SK-N-SH treated with all-trans-retinoic acid at 6 μM for 48 hours (cell line): ENCODE measurements at regions not wholly inside any gene's neighbourhood (a gene's known extent, or its start where the extent isn't known, plus 50 kb on each side); places are given as distances from the start of the nearest gene placed in this dataset.

Experiments used
- CSDC2 ChIP-seq: fragments of 250-450 bp; sonication (Bioruptor Pico); IDR thresholded peaks from 2 replicates; pipeline ENCODE4 v1.5.0; 2020; ENCODE audit warnings: mild to moderate bottlenecking, moderate library complexity
- ESRRG ChIP-seq: fragments of 250-450 bp; sonication (Bioruptor Pico); IDR thresholded peaks from 2 replicates; pipeline ENCODE4 v1.6.1; 2021; ENCODE audit warnings: mild to moderate bottlenecking
- PATZ1 ChIP-seq: fragments of 250-450 bp; sonication (Bioruptor Pico); IDR thresholded peaks from 2 replicates; pipeline ENCODE4 v1.8.0; 2020; ENCODE audit warnings: mild to moderate bottlenecking, moderate library complexity, borderline replicate concordance
- TSHZ2 ChIP-seq: fragments of 250-450 bp; sonication (Bioruptor Pico); IDR thresholded peaks from 2 replicates; pipeline ENCODE4 v1.5.0; 2020; ENCODE audit warnings: mild to moderate bottlenecking, moderate library complexity
- ZFP3 ChIP-seq: fragments of 250-450 bp; sonication (Bioruptor Pico); IDR thresholded peaks from 2 replicates; pipeline ENCODE4 v1.5.0; 2020; ENCODE audit warnings: mild to moderate bottlenecking, moderate library complexity
- ZFP30 ChIP-seq: fragments of 450-650 bp; formaldehyde crosslinking; IDR thresholded peaks from 2 replicates; pipeline ENCODE4 v1.5.0; 2022; ENCODE audit warnings: mild to moderate bottlenecking, moderate library complexity
- ZNF565 ChIP-seq: fragments of 450-650 bp; formaldehyde crosslinking; conservative IDR thresholded peaks from 2 replicates; pipeline ENCODE4 v1.5.0; 2020; ENCODE audit warnings: low read depth, mild to moderate bottlenecking, moderate library complexity
- ZNF70 ChIP-seq: fragments of 450-650 bp; formaldehyde crosslinking; IDR thresholded peaks from 2 replicates; pipeline ENCODE4 v1.5.0; 2020; ENCODE audit warnings: mild to moderate bottlenecking, moderate library complexity
- TF ChIP-seq, protein P1 (sequence below): fragments of 250-450 bp; sonication (Bioruptor Pico); IDR thresholded peaks from 2 replicates; pipeline ENCODE4 v1.8.0; 2021; ENCODE audit warnings: low read depth, mild to moderate bottlenecking, moderate library complexity, borderline replicate concordance
- TF ChIP-seq, protein P2 (sequence below): fragments of 250-450 bp; sonication (Bioruptor Pico); IDR thresholded peaks from 2 replicates; pipeline ENCODE4 v1.5.1; 2021; ENCODE audit warnings: mild to moderate bottlenecking, moderate library complexity

- TF ChIP-seq ZNF565 (no peak), PATZ1 (CRISPR knock-in tag) (no peak), TSHZ2 (no peak), ZNF70 (no peak), ZFP30 (CRISPR knock-in tag) (no peak), ESRRG (CRISPR knock-in tag) (no peak), ZFP3 (CRISPR knock-in tag) (no peak), CSDC2 (CRISPR knock-in tag) (no peak)
- TF ChIP-seq, protein P1, sequence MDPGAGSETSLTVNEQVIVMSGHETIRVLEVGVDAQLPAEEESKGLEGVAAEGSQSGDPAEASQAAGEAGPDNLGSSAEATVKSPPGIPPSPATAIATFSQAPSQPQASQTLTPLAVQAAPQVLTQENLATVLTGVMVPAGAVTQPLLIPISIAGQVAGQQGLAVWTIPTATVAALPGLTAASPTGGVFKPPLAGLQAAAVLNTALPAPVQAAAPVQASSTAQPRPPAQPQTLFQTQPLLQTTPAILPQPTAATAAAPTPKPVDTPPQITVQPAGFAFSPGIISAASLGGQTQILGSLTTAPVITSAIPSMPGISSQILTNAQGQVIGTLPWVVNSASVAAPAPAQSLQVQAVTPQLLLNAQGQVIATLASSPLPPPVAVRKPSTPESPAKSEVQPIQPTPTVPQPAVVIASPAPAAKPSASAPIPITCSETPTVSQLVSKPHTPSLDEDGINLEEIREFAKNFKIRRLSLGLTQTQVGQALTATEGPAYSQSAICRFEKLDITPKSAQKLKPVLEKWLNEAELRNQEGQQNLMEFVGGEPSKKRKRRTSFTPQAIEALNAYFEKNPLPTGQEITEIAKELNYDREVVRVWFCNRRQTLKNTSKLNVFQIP: no peak
- TF ChIP-seq, protein P2, sequence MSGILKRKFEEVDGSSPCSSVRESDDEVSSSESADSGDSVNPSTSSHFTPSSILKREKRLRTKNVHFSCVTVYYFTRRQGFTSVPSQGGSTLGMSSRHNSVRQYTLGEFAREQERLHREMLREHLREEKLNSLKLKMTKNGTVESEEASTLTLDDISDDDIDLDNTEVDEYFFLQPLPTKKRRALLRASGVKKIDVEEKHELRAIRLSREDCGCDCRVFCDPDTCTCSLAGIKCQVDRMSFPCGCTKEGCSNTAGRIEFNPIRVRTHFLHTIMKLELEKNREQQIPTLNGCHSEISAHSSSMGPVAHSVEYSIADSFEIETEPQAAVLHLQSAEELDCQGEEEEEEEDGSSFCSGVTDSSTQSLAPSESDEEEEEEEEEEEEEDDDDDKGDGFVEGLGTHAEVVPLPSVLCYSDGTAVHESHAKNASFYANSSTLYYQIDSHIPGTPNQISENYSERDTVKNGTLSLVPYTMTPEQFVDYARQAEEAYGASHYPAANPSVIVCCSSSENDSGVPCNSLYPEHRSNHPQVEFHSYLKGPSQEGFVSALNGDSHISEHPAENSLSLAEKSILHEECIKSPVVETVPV (CRISPR knock-in tag): no peak
These were observed 322.0 kb upstream of the SOX11 start for GRCh38 chr2:5370158-5370557.
